Right forelimb (tissue), 1 donor: ENCODE measurements at regions not wholly inside any gene's neighbourhood (a gene's known extent, or its start where the extent isn't known, plus 50 kb on each side); places are given as distances from the start of the nearest gene placed in this dataset.
"Not testable (repeated sequence)": the region's sequence is repeated elsewhere in the genome, so short reads cannot be mapped to it uniquely, and the experiment has no call there.

ENCODE experiments used
- DNase-seq: peaks from one replicate; pipeline ENCODE4 v3.0.0-alpha.2; 2018

DNA sequence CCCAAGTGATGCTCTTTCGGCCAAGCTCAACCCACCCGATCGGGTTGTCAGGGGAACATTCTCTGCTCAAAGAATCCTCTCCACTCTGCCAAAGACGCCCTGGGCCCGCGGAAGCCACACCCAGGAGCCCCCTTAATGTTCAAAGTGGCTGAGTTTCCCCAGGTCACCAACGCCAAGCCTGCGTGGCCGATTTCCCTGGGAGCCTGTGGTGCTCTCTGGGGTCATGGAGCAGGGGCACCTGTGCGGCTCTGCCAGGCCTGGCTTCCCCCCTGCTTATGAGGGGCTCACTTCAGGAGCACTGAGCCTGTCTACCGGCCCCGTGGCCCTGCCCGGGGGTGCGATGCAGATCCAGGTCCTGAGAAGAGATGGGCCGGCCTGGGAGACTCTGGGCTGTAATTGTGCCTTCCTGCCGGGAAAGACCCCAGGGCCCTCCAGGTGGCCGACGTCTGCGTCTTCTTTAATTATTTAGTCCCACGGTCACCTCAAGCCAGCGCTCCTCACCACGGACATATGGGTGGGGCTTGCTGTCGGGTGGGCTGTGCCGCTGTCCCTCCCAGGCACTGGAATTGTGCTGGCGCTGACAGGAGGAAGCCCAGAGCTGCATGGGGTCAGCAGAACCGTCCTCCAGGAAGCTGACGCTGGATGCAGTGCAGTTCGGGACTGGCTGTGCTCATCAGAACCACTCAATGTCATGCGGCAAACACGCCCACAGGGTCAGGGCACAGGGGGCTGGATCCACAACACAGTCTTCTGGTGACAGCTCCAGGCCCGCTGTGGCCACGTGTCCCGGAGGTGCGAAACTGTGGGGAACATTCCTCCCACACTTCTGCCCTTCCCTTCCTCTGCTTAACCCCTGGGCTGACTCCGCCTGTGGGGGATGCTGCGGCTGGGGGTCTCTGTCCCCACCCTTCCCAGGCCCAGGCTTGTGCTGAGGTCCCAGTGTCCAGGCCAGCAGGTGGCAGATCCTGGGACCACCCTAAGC is 267.6 kb upstream of the SFSWAP start:
- no peak for DNase-seq

DNA sequence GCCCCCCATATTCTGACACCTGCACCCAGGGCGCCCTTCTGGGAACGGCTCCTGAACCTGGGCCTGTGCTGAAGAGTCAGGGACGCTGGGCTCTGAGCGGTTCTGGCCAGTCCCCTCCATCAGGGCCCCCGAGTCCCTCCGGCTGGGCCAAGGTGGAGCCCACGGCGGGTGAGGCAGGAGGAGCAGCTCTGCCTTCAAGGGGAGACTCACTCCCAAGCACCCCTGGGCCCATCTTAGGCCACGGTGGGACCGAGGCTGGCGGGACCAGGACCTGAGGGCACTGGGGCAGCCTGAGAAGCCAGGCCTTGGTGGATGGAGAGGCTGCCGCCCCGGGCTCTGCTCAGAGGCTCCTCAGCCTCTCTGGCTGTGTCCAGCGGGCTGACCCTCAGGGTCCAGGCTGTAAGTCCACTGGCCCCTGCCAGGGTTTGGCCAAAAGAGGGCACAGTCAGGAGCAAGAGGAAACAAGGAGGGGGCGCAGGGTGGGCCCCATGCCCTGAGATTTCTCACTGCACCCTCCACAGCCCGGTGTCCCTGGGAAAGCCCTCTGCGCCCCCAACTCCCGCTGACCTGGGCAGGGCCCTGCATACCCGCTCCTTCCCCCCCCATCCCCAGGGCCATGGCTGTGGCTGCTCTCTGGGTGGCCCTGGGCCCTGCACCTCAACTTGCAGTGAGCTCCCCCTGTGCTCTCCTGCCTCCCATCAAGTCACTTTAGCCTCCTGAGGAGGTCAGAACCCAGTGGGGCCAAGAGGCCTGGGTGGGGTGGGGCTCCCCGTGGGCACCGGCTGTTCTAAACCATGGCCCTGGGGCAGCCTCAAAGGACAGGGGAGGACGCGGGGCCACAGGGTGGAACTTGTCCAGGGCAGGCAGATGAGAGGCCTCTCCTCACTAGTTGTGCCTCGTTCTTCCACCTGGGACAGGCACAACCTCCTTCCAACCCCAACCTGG is 266.4 kb upstream of the SFSWAP start:
- DNase-seq, result no peak

DNA sequence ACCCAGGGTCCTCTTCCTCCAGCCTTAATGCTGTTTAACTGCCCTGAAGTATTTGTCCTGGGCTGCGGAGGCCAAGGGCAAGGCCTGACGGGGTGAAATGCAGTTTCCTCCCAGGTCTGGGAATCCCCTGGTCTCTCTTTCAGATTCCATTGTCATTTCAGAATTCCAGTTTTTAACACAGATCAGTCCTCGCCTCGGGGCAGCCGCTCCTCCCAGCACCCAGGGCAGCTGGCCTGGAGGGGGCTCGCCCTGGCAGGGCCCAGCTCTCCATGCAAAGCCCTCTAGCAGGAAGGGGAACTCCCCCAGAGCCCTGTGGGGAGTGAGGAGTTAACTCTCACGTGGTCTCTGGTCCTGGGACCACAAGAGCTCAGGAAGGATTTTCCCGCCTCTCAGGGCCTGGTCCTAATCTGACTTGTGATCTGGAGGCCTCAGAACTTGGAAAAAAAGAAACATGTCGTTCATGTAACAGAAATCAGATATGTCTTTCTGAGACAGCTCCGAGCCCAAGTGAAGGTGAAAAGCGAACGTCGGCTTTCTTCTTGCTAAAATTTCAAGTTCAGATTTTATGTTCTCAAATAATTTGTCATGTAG is 265.6 kb upstream of the SFSWAP start:
- no peak for DNase-seq

GRCh38 chr12:131445795-131446194 is 265.1 kb upstream of the SFSWAP start:
- DNase-seq, result no peak

GRCh38 chr12:131447636-131448035 is 263.3 kb upstream of the SFSWAP start:
- not testable (repeated sequence) for DNase-seq

DNA sequence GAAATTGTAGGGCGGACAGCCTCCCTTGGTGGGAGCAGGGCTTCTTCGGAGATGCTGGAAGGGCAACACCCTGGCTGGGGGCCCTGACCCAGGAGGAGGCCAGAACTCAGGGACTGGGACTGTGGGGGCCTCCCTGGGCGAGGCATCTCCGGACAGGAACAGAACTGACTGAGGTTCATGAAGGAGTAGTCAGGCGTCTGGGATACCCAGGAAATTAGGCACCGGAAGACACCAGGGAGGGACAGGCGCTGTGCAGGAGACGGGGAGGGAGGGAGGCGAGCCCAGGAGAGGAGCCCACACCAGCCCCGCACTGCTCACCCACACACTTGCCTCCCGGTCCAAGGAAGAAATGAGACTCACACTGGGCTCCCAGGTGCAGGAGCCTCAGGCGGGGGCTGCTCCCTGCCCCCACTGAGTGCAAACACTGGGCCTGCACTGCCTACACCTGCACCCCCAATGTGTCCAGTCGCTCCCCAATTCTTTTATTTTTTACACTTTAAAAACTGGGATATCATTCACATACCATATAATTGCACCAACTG is 262.6 kb upstream of the SFSWAP start:
- no peak for DNase-seq

DNA sequence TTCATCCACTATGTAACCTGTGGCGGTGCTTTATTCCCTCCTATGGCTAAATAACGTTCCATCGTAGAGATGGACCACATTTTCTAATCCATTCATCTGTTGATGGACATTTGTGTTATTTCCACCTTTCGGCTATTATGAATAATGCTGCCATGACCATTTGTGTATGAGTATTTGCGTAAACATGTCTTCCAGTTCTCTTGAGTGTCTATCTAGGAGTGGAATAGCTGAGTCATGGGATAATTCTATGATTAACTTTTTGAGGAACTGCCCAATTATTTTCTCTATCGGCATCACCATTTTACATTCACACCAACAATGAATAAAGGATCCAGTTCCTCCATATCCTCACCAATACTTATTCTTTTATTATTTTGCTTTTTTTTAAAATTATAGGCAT is 261.9 kb upstream of the SFSWAP start:
- no peak for DNase-seq

DNA sequence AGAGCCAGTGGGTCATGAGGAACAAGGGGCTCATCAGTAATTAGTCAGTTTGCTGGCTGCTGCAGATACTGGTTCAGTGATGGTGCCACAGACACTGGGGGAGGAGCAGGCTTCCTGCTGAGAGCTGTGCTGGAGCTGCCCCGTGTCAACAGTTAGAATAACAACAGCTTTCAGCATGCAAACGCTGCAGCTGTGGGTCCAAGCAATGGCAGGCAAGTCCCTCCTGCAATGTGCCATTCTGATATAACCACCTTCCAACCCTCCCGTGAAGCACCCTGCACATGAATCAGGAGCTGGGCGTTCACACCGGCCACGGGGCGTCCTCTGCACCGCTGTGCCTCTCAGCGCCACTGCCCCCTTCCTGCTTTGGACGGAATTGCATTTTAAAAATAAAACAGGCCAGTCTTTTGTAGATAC is 258.4 kb upstream of the SFSWAP start:
- no peak for DNase-seq

GRCh38 chr12:131454418-131455217 is 256.3 kb upstream of the SFSWAP start:
- DNase-seq, result no peak

- no peak for DNase-seq
Measured at GRCh38 chr12:131455218-131455506, 255.7 kb upstream of the SFSWAP start.

DNA sequence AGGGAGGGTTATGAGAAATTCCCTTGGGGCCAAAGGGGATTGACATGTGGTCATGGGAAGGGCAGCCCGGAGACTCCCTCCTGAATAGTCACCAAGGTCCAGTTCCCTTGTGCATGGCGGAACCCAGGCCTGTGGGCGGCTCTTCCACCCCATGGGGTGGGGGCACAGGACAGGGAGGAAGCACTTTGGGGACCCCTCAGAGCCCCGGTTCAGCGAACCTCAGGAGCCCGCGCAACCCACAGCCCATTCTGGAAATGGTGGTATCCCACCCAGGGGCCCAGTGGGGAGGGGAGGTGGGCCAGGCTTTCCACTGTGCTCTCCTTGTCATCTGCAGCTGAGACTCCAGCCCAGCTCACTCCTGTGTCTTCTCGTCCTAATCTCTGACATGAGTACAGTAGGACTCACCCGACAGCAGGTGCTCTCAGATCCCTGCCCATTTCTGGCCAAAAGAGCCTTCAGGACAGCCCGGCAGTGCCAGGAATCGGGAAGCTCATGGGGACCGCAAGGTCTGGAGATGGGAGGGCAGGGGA is 255.2 kb upstream of the SFSWAP start:
- DNase-seq, result no peak

DNA sequence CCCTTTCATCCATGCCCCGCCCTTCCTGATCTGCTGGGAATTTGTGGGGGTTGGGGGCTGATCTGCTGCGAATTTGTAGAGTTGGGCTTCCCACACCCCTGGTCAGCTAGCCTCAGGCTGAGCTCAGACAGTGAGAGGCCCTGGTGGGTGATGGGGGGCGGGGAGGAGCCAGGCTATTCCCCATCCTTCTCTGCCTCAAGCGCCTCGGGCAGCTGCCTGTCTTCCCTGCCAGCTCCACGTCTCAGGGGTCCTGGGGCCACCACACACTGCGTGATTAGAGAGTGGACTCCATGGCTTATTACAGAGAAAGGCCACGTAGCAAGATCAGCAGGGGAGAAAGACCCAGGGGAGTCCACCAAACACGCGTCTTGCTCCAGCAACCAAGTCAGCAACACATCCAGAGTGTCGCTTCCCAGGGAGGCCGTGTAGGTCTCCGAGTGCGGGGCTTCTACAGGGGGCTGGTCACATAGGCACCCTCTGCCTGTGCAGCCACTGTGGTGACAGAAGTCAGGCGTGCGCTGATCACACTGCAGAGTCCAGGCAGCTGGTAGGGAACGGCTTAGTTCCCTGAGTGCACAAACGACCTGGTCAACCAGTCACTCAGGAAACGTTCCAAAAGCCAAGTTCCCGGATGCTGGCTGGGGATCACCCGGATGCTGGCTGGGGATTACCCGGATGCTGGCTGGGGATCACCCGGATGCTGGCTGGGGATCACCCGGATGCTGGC is 254.4 kb upstream of the SFSWAP start:
- no peak for DNase-seq

GRCh38 chr12:131457028-131457310 is 253.9 kb upstream of the SFSWAP start:
- no peak for DNase-seq

DNA sequence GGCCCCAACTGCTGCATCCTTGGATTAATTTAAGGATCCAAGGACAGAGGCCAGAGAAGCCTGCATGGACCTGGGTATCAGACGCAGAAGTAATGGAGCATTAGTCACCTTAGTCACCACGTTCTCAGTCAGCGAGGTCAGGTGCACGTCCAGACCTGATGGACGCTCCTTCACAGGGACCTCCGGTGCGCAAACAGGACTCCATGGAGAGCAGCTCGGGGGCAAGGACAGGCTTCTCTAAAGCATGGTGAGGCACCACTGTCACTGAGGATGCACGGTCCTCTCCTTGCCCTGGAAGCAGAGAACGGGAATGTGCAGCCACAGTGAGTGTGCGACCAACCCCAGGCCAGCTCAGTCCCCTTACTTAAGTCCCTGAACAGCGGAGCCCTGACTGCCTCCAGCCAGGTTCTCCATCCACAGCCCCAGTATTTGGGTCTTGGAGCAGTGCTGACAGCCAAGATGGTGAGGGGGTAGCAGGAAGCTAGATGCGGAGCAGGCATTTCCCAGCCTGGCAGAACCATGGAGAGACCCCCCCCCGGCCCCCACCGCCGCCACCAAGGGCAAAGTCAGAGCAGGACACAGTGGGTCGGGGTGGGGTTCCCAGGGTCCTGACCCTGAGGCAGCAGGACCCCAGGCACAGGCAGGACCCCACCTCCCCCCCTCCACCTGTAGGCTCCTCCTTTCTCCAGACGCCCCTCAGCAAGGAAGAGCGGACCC is 253.4 kb upstream of the SFSWAP start:
- DNase-seq, result no peak

- DNase-seq, result no peak
Measured at GRCh38 chr12:131458048-131458374, 252.9 kb upstream of the SFSWAP start.

DNA sequence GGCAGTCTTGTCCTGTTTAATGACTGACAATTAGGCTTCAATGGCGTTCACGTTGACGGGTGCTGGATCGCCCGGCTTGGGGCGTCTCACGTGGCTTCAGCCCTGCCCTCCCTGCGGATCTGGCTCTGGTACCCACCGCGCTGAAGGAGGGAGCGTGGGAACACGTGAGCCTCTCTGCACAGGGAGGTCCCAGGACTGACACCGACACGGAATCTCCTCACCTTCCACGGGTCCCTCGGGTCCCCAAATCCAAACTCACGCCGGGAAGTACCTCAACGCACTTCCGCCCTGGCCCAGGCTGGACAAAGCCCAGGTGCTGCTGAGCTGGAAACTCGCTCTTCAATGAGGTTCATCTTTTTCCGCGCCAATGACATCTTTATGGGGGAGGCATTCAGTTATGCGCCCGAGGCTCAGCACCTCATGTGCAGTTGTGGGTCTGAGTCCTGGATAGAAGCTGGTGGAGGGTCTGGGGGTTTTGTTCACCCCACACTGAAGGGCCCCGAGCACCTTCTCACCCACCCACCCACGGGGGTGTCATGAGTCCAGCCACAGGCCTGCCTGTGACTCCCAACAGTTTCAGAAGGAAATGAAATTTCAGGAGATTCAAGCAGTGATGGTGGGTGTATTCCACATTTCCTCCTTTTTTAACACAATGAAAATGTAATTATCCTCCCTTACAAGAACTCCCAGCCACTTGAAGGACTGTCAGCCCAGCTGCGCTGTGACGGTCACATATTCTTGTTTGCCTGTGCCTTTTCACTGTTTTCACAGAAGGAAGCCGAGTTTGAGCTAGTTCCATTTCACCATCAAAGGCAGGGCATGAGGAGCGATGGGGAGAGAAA is 251.7 kb upstream of the SFSWAP start:
- DNase-seq, result no peak

- DNase-seq, result no peak
Measured at GRCh38 chr12:131459773-131460365, 251.0 kb upstream of the SFSWAP start.

GRCh38 chr12:131460520-131460919 is 250.4 kb upstream of the SFSWAP start:
- DNase-seq, result no peak

DNA sequence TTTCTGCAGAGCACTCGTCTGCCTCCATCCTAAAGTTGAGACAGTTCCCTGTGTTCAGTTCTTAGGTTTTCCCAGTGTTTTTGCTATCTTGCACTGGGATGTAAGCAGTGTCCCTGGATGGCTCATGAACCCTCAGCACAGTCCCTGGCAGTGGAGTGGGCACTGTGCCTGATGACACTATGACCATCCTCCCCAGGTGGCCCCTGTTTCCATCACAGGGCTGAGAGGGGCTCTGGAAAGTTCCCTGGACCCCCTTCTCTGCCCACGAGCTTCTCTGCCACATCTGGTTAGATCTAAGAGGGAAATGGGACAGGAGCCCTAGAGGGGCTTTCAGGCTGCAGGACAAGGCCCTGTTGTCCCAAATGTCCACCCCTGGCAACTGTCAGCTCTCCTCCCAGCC is 249.8 kb upstream of the SFSWAP start:
- no peak for DNase-seq

DNA sequence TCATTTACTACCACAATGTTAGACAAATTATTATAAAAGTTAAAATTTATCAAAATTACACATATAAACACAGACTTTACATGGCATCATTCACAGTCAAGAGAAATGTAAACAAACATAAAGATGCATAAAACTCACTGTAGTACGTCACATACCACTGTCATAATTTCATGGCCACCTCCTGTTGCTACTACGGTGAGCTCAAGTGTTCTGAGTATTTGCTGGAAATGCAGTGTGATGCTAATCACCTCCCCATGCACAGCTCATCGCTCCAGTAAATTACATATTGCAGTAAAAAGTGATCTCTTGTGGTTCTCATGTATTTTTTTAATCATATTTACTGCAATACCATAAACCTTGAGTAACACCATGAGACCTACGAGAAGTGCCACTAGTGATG is 247.7 kb upstream of the SFSWAP start:
- DNase-seq, result no peak
